Posterior cingulate gyrus (tissue), 11 donors: ENCODE measurements at regions not wholly inside any gene's neighbourhood (a gene's known extent, or its start where the extent isn't known, plus 50 kb on each side); places are given as distances from the start of the nearest gene placed in this dataset.

ENCODE experiments used
- DNase-seq, 10 donors: peaks; one replicate each; pipeline versions ENCODE4 v3.0.0 to v3.0.0-alpha.2; 2020 to 2021; ENCODE audit warnings: mixed read lengths in 3 of 10
- intact Hi-C: fragments of 100-400 bp; cut with DNase I; formaldehyde crosslinking; loops from one replicate; pipeline ENCODE4 v1.15.1; 2023

DNA sequence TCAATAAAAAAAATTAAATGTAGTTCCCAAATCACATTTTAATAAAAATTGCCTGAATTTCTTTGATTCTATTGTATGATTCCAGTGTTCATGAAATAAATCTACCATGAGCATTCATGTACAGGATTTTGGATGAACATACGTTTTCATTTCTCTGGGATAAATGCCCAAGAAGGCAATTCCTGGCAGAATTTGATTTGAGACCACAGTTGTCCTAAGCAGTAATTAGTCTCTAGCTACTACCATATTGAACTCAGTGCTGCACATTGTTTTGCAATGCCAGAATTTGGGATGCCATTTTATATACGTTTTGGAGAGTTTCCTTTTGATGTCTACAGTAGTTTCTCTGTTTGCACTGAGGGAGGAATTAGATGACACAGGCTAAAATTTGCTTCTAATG, 265.3 kb upstream of the HS3ST5 start:
- DNase-seq: no peak
- intact Hi-C loops: no loop called here

DNA sequence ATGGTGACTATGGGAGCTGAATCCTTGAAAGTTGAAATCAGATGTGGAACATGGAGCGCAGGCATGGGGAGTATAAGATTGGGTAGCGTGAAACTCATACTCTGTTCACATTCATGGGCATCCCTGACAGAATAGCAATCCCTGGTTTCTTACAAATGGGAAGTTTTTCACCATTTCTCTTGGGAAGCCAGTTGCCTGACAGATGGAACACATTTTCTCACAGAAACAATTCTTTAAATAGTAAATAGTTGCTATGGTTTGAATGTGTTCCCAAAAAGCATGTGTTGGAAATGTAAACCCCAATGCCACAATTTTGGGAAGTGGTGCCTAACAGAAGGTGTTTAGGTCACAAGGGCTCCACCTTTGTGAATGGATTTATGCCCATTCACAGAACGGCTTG, 262.8 kb upstream of the HS3ST5 start:
- no peak for DNase-seq
- intact Hi-C loops: no loop called here

DNA sequence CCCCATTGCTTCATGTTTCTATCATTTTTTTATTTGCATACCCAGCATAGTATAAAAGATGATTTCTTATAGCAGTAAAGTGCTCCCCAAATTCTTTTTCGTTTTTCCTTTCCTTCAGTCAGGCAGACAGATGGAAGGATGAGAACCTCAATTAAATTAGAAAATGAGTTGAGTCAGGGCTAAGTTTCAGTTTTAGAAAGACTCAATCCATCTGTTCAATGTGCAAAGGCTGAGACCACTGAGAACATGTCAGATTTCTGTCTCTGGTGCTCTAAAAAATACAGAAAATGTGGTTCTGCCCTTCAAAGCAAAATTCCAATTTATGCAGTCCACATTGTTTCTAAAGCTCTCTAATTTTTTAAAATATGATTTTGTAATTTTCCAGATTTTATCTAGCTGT, 257.6 kb upstream of the HS3ST5 start:
- DNase-seq: no peak
- intact Hi-C loops: no loop called here

DNA sequence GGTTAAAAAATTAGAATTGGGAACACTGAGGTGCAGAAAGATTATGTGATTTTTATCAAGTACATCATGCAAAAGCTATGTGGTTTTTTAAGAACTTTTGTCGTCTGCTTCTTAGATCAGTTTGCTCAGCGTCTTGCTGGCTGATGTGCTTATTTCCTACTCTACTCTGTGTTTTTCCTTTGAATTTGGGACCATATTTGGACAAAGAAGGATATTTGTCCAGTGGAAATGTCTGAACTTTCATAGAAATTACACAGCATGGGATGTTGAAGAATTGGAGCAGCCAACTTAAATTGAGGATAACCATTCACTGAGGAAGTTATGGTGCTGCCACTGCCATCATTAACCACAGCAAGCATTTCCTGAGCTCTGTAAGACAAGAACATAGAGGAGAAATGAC, 252.8 kb upstream of the HS3ST5 start:
- intact Hi-C loops: no loop called here
- no peak for DNase-seq

- DNase-seq: no peak
- intact Hi-C loops: no loop called here
These were observed 252.4 kb upstream of the HS3ST5 start for GRCh38 chr6:114595186-114595585.

DNA sequence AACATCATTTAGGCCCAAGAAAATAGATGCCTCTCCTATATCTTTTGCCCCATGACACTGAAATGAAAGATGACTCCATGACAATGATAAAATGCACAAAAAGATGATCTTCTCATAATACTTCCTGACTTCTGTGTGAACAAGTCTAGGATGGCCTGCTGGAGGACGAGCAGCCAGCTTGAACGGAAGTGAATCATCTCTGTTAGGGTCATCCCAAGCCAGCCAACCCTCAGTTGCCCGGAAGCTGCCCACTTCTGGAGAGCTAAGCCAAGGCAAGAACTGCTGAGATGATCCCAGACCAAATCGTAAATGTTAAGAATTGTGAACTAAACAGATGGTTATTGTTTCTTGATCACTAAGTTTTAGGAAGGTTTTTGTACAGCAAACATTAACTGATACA, 249.7 kb upstream of the HS3ST5 start:
- intact Hi-C loops: no loop called here
- DNase-seq: peak in 1 of 10 donors; percentile 55

- no peak for DNase-seq
These were observed 245.9 kb upstream of the HS3ST5 start for GRCh38 chr6:114588726-114589125.

GRCh38 chr6:114586298-114586697, 243.5 kb upstream of the HS3ST5 start:
- intact Hi-C loops: no loop called here
- DNase-seq: no peak

More at GRCh38 chr6:114588726-114589125, 245.9 kb upstream of the HS3ST5 start:
- intact Hi-C loops: no loop called here

GRCh38 chr6:114581293-114581692, 238.5 kb upstream of the HS3ST5 start:
- intact Hi-C loops: no loop called here
- DNase-seq: peak in 2 of 10 donors; percentile 15 to 29

GRCh38 chr6:114580882-114581281, 238.1 kb upstream of the HS3ST5 start:
- DNase-seq: no peak
- intact Hi-C loops: no loop called here

DNA sequence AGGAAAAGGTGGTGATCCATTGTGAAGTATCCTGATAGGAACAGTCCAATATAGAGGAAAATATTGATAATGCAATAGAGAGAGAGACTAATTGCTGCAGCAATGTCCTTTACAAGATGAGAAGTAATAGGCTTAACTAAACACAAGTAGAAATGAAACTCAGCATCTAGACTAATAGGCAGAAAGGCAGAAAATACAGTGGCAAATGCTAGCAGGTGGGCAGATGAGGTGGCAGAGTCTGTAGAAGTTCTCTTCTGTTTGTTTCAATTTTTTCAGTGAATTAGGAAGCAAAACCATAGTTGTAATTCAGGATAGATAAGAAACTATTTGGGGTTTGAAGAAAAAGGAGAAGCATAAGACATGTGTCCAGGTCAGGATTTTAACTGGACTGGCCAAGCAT, 236.7 kb upstream of the HS3ST5 start:
- intact Hi-C loops: no loop called here
- no peak for DNase-seq

GRCh38 chr6:114577109-114577508, 234.3 kb upstream of the HS3ST5 start:
- intact Hi-C loops: no loop called here
- DNase-seq: no peak

- intact Hi-C loops: no loop called here
- DNase-seq: no peak
These were observed 233.5 kb upstream of the HS3ST5 start for GRCh38 chr6:114576330-114576729.

GRCh38 chr6:114569669-114570068, 226.8 kb upstream of the HS3ST5 start:
- DNase-seq: no peak
- intact Hi-C loops: no loop called here

- intact Hi-C loops: no loop called here
- no peak for DNase-seq
These were observed 221.6 kb upstream of the HS3ST5 start for GRCh38 chr6:114564302-114564933.

- DNase-seq: no peak
These were observed 216.6 kb upstream of the HS3ST5 start for GRCh38 chr6:114559419-114559818.

DNA sequence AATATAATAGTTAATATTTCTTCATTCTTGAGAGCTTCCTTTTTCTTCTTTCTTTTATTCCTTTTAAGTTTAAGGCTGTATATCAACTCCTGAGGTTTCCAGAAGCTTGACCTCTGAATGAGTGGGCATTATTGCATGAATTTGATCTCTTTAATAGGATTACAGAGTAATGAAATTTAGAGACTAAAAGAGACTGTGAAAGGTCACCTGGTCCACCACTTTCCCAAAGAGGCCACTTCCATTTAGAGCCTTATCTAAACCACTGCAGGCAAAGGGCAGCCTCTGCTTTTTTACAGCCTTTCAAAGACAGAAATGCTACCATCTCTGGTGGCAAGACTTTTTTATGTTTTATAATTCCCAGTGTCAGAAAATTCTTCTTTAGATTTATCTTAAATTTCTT, 215.3 kb upstream of the HS3ST5 start:
- intact Hi-C loops: no loop called here

More at GRCh38 chr6:114559419-114559818, 216.6 kb upstream of the HS3ST5 start:
- intact Hi-C loops: no loop called here

GRCh38 chr6:114556846-114557488, 214.1 kb upstream of the HS3ST5 start:
- no peak for DNase-seq
- intact Hi-C loops: no loop called here

More for the DNA sequence above, 215.3 kb upstream of the HS3ST5 start:
- DNase-seq: no peak

- DNase-seq: no peak
- intact Hi-C loops: no loop called here
These were observed 207.5 kb upstream of the HS3ST5 start for GRCh38 chr6:114550316-114550715.

DNA sequence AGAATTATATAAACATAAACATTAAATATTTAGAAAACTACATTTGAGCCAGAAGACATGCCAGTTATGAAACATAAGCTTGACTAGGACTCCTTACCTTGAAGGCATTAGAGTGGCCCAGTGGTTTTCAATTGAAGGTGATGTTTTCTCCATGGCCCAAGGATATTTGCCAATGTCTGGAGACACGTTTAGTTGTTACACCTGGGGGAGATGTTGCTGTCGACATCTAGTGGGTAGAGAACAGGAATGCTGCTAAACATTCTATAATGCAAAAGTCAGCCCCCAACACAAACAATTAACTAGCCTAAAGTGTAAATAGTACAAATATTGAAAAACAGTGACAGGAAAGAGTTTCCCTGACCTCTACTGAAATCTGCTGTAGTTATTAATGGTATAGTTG, 200.9 kb upstream of the HS3ST5 start:
- intact Hi-C loops: no loop called here

DNA sequence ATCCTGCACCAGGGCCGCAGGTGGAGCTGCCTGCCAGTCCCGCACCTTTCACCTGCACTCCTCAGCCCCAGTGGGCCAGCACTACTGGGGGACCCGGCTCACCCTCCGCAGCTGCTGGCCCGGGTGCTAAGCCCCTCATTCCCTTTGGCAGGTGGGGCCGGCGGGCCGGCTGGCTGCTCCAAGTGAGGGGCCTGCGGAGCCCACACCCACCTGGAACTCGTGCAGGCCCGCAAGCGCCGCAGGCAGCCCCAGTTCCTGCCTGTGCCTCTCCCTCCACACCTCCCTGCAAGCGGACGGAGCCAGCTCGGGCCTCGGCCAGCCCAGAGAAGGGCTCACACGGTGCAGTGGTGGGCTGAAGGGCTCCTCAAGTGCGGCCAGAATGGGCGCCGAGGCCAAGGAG, 199.0 kb upstream of the HS3ST5 start:
- intact Hi-C loops: no loop called here
- DNase-seq: peak in 3 of 10 donors; percentile 60 to 79 (median 77)

More for the DNA sequence above, 200.9 kb upstream of the HS3ST5 start:
- DNase-seq: no peak

DNA sequence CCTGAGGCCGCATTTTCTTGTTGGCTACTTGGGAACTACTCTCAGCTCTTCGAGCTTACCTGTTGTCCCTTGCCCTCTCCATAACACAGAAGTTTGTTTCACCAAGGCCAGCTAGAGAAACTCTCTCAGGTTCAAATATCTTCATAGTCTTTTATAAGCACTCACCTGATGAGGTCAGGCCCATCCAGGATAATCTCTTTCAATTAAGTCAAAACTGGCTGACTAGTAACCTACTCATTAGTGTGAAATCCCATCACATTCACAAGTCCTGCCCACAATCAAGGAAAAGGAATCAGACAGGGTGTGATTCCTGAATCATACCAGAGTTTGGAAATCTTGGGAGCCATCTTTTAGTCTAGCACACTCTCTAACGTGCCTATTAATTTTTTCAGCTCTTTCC, 195.2 kb upstream of the HS3ST5 start:
- no peak for DNase-seq
- intact Hi-C loops: no loop called here
